ENCODE measurements at regions not wholly inside any gene's neighbourhood (a gene's known extent, or its start where the extent isn't known, plus 50 kb on each side); places are given as distances from the start of the nearest gene placed in this dataset.

DNA sequence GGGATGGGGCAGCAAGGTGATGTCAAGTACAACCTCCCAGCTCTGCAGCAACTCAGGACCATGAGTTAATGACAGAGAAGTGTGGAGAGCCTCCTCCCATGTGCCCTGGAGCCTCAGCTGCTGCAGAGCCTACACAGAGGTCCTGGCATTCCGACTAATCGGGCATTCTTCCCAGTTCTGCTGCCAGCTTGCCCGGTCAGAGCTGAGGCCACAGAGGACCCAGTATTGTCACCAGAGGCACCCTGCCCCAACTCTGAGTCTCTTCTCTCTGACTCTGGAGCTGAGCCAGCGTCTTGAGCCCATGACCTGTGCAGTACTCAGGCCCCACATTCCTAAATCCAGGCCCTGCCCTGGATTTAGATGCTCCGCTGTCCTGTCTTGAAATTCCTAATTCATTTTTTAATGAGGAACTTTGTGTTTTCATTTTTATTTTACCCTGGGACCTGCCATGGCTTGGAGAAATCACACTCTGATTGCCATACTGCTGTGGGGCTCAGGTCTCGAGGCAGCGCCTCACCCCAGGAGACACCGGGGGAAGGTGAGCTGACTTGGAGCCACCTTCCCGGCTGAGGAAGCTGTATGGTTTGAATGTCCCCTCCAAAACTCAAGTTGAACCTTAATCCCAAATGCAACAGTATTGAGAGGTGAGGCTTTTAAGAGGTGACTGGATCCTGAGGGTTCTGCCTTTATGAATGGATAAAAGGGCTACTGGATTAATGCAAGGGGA lies 144.9 kb upstream of the ZNF507 start:
- Histone ChIP-seq H3K36me3 (ENCODE audit: control insufficient read depth, insufficient read depth, low read length) (no peaks in the 10 kb centered on the region), H3K27ac (ENCODE audit: low read depth, low read length) (no peak overlapping the region), H3K27me3 (ENCODE audit: control insufficient read depth, insufficient read depth, low read length) (peaks cover 2% of the 10 kb centered on the region), H3K9ac (ENCODE audit: low read length) (no peak overlapping the region), H3K4me3 (ENCODE audit: low read length) (no peak overlapping the region), H3K4me1 (ENCODE audit: control insufficient read depth, insufficient read depth, low read length) (no peaks in the 10 kb centered on the region)

DNA sequence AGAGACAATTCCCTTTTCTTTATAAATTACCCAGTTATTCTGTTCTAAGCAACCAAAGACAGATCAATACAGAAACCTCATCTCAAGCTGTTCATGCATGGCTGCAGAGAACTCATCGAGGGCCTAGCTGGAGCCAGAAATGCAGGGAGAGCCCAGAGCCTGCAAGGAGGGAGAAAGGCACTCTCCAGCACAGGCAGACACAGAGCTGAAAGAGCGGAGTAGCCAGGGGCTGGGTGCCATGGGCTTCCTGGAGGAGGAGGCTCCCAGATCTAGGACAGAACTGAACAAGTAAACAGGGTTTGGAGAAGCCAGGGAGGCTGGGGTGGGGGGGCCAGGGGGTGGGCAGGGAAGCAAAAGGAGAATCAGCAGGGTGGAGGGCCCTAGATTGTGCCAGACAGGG lies 144.2 kb upstream of the ZNF507 start:
- Histone ChIP-seq H3K27me3 (ENCODE audit: control insufficient read depth, insufficient read depth, low read length) (no peaks in the 10 kb centered on the region), H3K36me3 (ENCODE audit: control insufficient read depth, insufficient read depth, low read length) (no peaks in the 10 kb centered on the region), H3K27ac (ENCODE audit: low read depth, low read length) (no peak overlapping the region), H3K9ac (ENCODE audit: low read length) (no peak overlapping the region), H3K4me1 (ENCODE audit: control insufficient read depth, insufficient read depth, low read length) (no peaks in the 10 kb centered on the region), H3K4me3 (ENCODE audit: low read length) (no peak overlapping the region)

DNA sequence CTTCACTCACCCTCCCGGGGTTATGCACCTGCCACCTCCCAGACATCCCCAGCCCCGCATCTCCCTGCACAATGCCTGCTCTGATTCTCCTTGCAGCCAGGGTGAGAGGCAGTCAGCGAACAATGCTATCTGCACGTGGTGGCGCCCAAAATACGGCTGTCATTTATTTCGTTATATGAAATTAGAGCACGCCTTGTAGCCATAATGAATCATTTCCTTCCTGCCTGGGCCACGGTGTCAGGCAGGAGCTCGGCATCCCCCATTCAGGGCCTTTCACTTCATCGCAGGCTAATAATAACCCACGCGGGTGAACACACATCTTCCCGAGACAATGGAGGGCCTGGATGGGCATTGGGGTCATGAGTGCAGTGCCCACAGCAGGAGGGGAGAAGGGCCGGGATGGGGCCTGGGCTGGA lies 143.8 kb upstream of the ZNF507 start:
- Histone ChIP-seq H3K4me3 (ENCODE audit: low read length) (no peak overlapping the region), H3K4me1 (ENCODE audit: control insufficient read depth, insufficient read depth, low read length) (no peaks in the 10 kb centered on the region), H3K27ac (ENCODE audit: low read depth, low read length) (no peak overlapping the region), H3K9ac (ENCODE audit: low read length) (no peak overlapping the region), H3K27me3 (ENCODE audit: control insufficient read depth, insufficient read depth, low read length) (no peaks in the 10 kb centered on the region), H3K36me3 (ENCODE audit: control insufficient read depth, insufficient read depth, low read length) (no peaks in the 10 kb centered on the region)

DNA sequence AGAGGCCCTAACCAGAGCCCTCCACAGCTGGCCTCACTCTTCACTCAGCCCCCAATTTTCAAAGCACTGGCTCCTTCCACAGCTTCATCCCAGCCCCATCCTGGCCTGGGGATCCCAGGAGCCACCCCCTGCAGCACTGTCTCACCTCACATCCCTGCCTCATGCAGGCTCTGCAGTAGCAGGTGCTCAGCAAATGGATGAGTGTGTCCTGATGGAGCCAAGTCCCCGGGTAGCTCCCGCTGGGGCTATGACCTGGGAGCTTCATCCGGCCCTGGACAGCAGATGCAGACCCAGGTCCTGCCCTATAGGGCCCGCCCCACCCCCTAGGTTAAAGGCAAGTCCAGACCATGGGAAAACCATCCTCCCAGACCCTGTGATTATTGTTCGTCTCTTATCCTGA lies 143.2 kb upstream of the ZNF507 start:
- Histone ChIP-seq H3K9ac (ENCODE audit: low read length) (no peak overlapping the region), H3K4me1 (ENCODE audit: control insufficient read depth, insufficient read depth, low read length) (no peaks in the 10 kb centered on the region), H3K27me3 (ENCODE audit: control insufficient read depth, insufficient read depth, low read length) (no peaks in the 10 kb centered on the region), H3K4me3 (ENCODE audit: low read length) (no peak overlapping the region), H3K27ac (ENCODE audit: low read depth, low read length) (no peak overlapping the region), H3K36me3 (ENCODE audit: control insufficient read depth, insufficient read depth, low read length) (no peaks in the 10 kb centered on the region)

DNA sequence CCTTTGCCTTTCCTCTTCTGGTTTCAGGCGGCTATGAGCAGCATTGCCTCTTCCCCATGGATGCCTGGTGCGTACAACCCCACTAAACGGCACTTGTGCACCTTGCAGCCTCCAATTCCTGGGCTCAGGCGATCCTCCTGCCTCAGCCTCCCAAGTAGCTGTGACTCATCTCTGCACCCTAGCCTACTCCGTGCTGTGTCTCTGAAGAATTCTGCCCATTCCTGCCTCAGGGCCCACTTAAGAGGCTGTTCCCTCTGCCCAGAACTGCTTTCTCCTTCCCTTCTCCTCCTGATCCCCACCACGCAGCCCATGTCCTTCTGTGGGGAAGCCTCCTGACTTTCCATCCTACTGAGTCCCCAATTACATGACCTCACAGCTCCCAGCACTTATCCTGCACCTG lies 142.2 kb upstream of the ZNF507 start:
- Histone ChIP-seq H3K4me3 (ENCODE audit: low read length) (no peak overlapping the region), H3K27ac (ENCODE audit: low read depth, low read length) (no peak overlapping the region), H3K36me3 (ENCODE audit: control insufficient read depth, insufficient read depth, low read length) (no peaks in the 10 kb centered on the region), H3K4me1 (ENCODE audit: control insufficient read depth, insufficient read depth, low read length) (no peaks in the 10 kb centered on the region), H3K27me3 (ENCODE audit: control insufficient read depth, insufficient read depth, low read length) (no peaks in the 10 kb centered on the region), H3K9ac (ENCODE audit: low read length) (no peak overlapping the region)

DNA sequence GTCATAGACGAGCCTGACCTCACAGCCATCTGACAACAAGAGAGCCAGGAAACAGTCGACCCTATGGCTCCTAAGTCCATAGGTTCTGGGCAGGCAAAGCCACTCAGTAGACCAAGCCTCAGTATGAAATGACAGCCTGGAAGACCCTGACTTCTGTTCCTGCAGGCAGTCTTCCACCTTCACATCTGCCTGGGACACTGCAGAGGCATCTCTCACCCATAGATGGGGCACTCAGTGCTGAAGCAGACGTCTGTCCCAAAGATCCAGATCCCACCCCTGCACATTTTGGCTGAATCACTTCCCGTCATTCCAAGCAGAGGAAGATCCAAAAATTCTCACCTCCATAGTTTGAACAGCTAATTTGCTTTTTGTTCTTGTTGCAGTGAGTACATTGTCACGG lies 139.3 kb upstream of the ZNF507 start:
- H3K9ac ChIP-seq (ENCODE audit: low read length) = no peak overlapping the region
- no peak overlapping the region for H3K4me3 ChIP-seq (ENCODE audit: low read length)
- H3K27ac ChIP-seq (ENCODE audit: low read depth, low read length) = no peak overlapping the region
- H3K27me3 ChIP-seq (ENCODE audit: control insufficient read depth, insufficient read depth, low read length) = no peaks in the 10 kb centered on the region
- no peaks in the 10 kb centered on the region for H3K4me1 ChIP-seq (ENCODE audit: control insufficient read depth, insufficient read depth, low read length)
- H3K36me3 ChIP-seq (ENCODE audit: control insufficient read depth, insufficient read depth, low read length) = no peaks in the 10 kb centered on the region

DNA sequence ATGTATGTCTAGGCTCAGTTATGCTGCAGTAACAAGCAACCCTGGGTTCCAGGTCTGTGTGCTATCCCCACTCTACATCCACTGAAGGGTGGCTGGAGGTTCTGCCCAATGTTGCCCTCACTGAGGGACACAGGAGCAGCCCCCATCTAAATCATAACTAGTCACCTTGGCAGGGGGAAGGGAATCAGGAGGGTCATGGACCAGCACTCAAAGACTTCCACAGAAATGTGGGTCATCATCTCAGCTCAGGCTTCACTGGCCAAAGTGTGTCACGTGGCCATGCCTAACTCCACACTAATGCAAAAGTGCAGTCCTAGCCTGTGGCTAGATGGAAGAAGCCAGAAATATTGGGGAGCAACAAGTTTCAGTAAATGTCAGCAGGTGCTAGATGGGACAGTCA lies 137.3 kb upstream of the ZNF507 start:
- Histone ChIP-seq H3K4me1 (ENCODE audit: control insufficient read depth, insufficient read depth, low read length) (no peaks in the 10 kb centered on the region), H3K9ac (ENCODE audit: low read length) (no peak overlapping the region), H3K36me3 (ENCODE audit: control insufficient read depth, insufficient read depth, low read length) (no peaks in the 10 kb centered on the region), H3K27ac (ENCODE audit: low read depth, low read length) (no peak overlapping the region), H3K4me3 (ENCODE audit: low read length) (no peak overlapping the region), H3K27me3 (ENCODE audit: control insufficient read depth, insufficient read depth, low read length) (no peaks in the 10 kb centered on the region)

DNA sequence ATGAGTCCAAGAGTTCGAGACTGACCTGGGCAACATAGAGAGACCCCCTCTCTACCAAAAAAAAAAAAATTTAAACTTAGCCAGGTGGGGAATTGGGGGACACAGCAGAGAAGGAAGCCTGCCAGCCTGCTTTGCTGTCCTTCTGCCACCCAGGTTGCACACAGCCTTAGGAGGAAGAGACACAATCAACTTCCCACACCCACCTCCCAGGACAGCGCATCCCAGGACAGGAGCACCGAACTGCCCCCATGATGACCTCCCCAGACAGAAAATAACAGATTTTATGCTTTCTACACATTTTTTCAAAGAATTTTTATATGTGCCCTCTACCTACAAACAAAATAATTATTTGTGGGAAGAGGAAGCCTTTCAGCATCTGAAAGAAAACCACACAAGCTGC lies 126.0 kb upstream of the ZNF507 start:
- Histone ChIP-seq H3K36me3 (ENCODE audit: control insufficient read depth, insufficient read depth, low read length) (no peaks in the 10 kb centered on the region), H3K27ac (ENCODE audit: low read depth, low read length) (no peak overlapping the region)

DNA sequence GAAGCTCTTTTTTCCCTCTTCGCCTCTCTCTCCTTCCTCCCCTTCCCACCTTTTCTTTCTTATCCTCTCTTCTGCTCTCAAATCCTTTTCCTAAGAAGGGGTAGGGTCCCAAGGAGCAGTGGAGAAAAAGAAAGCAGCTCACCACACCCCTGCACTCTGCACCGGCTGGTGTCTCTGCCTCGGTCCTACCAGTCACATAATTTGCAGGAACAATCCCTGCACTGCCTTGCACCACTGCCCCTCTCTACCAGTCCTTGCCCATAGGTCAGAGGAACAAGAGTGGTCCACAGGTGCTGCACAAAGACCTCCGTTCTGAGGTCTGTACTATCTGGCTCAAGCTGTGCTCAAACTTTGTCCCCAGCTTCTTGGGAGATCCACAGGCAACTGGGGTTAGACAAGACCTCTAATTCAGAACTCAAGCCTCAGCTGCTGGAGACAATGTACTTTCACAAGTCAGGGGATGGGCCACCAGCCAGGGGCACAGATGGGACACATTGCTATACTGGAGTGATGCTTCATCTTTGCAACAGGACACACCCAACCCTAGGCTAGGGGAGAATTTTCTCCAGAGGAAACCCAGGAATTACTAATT lies 125.4 kb upstream of the ZNF507 start:
- Histone ChIP-seq H3K27me3 (ENCODE audit: control insufficient read depth, insufficient read depth, low read length) (peaks cover 8% of the 10 kb centered on the region), H3K4me3 (ENCODE audit: low read length) (no peak overlapping the region), H3K27ac (ENCODE audit: low read depth, low read length) (no peak overlapping the region), H3K36me3 (ENCODE audit: control insufficient read depth, insufficient read depth, low read length) (no peaks in the 10 kb centered on the region), H3K4me1 (ENCODE audit: control insufficient read depth, insufficient read depth, low read length) (no peaks in the 10 kb centered on the region), H3K9ac (ENCODE audit: low read length) (no peak overlapping the region)

More for the DNA sequence above, 126.0 kb upstream of the ZNF507 start:
- Histone ChIP-seq H3K9ac (ENCODE audit: low read length) (no peak overlapping the region), H3K4me3 (ENCODE audit: low read length) (no peak overlapping the region), H3K27me3 (ENCODE audit: control insufficient read depth, insufficient read depth, low read length) (peaks cover 8% of the 10 kb centered on the region), H3K4me1 (ENCODE audit: control insufficient read depth, insufficient read depth, low read length) (no peaks in the 10 kb centered on the region)

DNA sequence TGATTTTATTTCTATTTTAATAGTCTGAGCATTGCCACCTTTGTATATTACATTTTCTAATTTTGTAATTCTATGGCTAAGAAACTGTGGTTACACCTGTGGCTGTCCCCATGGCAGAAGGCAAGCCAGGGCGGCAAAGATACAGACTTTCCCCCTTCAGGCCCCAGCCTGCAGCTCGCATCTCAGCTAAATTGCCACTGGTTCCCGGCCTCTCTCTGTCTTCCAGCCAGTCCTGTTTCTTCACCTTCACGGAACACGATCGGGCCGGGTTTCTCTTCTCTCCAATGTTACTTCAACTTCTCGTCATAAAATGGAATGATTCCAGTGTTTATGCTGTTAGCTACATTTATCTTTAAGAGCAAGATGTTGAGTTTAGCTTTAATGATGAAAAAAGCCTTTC lies 124.5 kb upstream of the ZNF507 start:
- peaks cover 8% of the 10 kb centered on the region for H3K27me3 ChIP-seq (ENCODE audit: control insufficient read depth, insufficient read depth, low read length)
- H3K36me3 ChIP-seq (ENCODE audit: control insufficient read depth, insufficient read depth, low read length) = no peaks in the 10 kb centered on the region
- H3K27ac ChIP-seq (ENCODE audit: low read depth, low read length) = no peak overlapping the region
- no peaks in the 10 kb centered on the region for H3K4me1 ChIP-seq (ENCODE audit: control insufficient read depth, insufficient read depth, low read length)
- no peak overlapping the region for H3K4me3 ChIP-seq (ENCODE audit: low read length)
- H3K9ac ChIP-seq (ENCODE audit: low read length) = no peak overlapping the region

DNA sequence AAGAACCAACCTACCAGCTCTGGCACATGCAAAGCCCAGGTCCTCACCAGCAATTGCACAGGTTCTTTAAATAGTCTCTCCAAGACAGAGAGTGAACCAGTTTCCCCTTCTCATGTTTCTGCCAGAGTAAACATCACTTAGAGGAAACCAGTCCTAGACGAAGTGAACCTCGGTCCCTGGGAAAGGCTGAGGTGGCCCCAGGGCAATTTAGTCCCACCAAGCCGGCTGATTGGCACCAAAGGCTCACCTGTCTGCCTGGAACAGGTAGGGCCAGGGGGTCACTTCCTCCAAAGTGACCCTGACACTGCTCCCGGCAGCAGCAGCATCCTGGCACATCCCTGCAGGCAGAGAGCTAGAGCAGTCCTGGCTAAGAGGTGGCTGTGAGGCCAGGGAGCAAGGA lies 122.9 kb upstream of the ZNF507 start:
- H3K9ac ChIP-seq (ENCODE audit: low read length) = no peak overlapping the region

DNA sequence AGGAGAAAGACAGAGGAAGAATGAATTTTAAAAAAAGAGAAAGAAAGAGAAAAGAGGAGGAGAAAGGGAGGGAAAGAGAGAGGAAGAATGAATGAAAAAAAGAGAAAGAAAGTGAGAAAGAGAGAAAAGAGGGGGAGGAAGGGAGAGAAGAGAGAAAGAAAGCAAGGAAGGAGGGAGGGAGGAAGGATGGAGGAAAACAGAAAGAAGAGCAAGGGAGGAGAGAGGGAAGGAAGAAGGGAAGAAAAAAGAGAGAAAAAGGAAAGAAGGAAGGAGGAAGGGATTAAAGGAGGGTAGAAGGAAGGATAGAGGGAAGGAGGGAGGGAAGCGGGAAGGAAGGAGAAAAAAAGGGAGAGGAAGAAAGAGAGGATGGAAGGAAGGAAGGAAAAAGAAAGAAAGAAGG lies 122.3 kb upstream of the ZNF507 start:
- peaks cover 12% of the 10 kb centered on the region for H3K27me3 ChIP-seq (ENCODE audit: control insufficient read depth, insufficient read depth, low read length)
- H3K9ac ChIP-seq (ENCODE audit: low read length) = no peak overlapping the region
- no peaks in the 10 kb centered on the region for H3K36me3 ChIP-seq (ENCODE audit: control insufficient read depth, insufficient read depth, low read length)
- H3K27ac ChIP-seq (ENCODE audit: low read depth, low read length) = no peak overlapping the region
- no peaks in the 10 kb centered on the region for H3K4me1 ChIP-seq (ENCODE audit: control insufficient read depth, insufficient read depth, low read length)
- H3K4me3 ChIP-seq (ENCODE audit: low read length) = no peak overlapping the region

More for the DNA sequence above, 122.9 kb upstream of the ZNF507 start:
- Histone ChIP-seq H3K4me1 (ENCODE audit: control insufficient read depth, insufficient read depth, low read length) (no peaks in the 10 kb centered on the region), H3K4me3 (ENCODE audit: low read length) (no peak overlapping the region), H3K36me3 (ENCODE audit: control insufficient read depth, insufficient read depth, low read length) (no peaks in the 10 kb centered on the region), H3K27me3 (ENCODE audit: control insufficient read depth, insufficient read depth, low read length) (peaks cover 8% of the 10 kb centered on the region), H3K27ac (ENCODE audit: low read depth, low read length) (no peak overlapping the region)

Measured in rectal smooth muscle tissue (tissue), 1 donor.